Panc1 (cell line): ENCODE measurements at regions not wholly inside any gene's neighbourhood (a gene's known extent, or its start where the extent isn't known, plus 50 kb on each side); places are given as distances from the start of the nearest gene placed in this dataset.

Experiments used
- ATAC-seq: fragments of 200-7000 bp; cut with Tn5 transposase; 2 replicates; pipeline ENCODE4 v1.9.1; 2020; ENCODE audit warnings: mild to moderate bottlenecking, moderate library complexity
- BruUV-seq: library from RNA; stranded (reverse); fragments of 400-500 nt; replicated peaks from 2 replicates; lab custom pipeline; 2021; lab: Mats Ljungman, UMichigan
- CTCF ChIA-PET: fragments of 300-600 bp; sonication (Branson Sonifier 250); formaldehyde crosslinking; loops from one replicate; lab custom pipeline; 2022; ENCODE audit warnings: antibody characterized with exemption; lab: Charles Lee
- POLR2A ChIA-PET: fragments of 300-600 bp; sonication (Branson Sonifier 250); formaldehyde crosslinking; loops from one replicate; lab custom pipeline; 2022; ENCODE audit warnings: antibody characterized with exemption; lab: Charles Lee
- DNase-seq: peaks from one replicate; pipeline ENCODE4 v3.0.0-alpha.2; 2010; ENCODE audit warnings: low read depth, low spot score
- H3K27ac ChIP-seq: 2 replicates; pipeline ENCODE4 v1.5.1; 2011; ENCODE audit warnings: mild to moderate bottlenecking, low read length, inconsistent platforms
- H3K27me3 ChIP-seq: fragments of 200-500 bp; sonication (Bioruptor generic); 2 replicates; pipeline ENCODE4 v1.6.0; 2014; ENCODE audit warnings: low read length, inconsistent platforms; ENCODE audit not compliant: control insufficient read depth, insufficient read depth
- H3K36me3 ChIP-seq: fragments of 200-500 bp; sonication (Bioruptor generic); 2 replicates; pipeline ENCODE4 v1.5.1; 2014; ENCODE audit warnings: inconsistent platforms, mild to moderate bottlenecking, low read length, moderate library complexity; ENCODE audit not compliant: control insufficient read depth, insufficient read depth
- H3K4me1 ChIP-seq: 2 replicates; pipeline ENCODE4 v1.5.1; 2011; ENCODE audit warnings: inconsistent platforms, mild to moderate bottlenecking, low read length, moderate library complexity; ENCODE audit not compliant: control insufficient read depth, insufficient read depth
- H3K4me3 ChIP-seq, 2 experiments: 2 replicates each; pipeline ENCODE4 v1.5.1; 2011 to 2012; ENCODE audit warnings: low read depth in 2 of 2, low read length in 2 of 2, mild to moderate bottlenecking in 2 of 2, inconsistent platforms in 1 of 2, moderate library complexity in 1 of 2
- H3K9me3 ChIP-seq: fragments of 200-500 bp; sonication (Bioruptor generic); 2 replicates; pipeline ENCODE4 v1.5.1; 2014; ENCODE audit warnings: low read depth, mild to moderate bottlenecking, inconsistent platforms, low read length, moderate library complexity; ENCODE audit not compliant: control insufficient read depth, insufficient read depth
- POLR2AphosphoS5 ChIP-seq: IDR thresholded peaks from 2 replicates; pipeline ENCODE4 v1.6.1; 2012; ENCODE audit warnings: mild to moderate bottlenecking, low read depth, low read length, moderate library complexity
- SIN3A ChIP-seq: IDR thresholded peaks from 2 replicates; pipeline ENCODE4 v1.6.1; 2012; ENCODE audit warnings: low read depth, mild to moderate bottlenecking, low read length, moderate library complexity, borderline replicate concordance; ENCODE audit not compliant: insufficient read depth
- TCF7L2 ChIP-seq: IDR thresholded peaks from 2 replicates; pipeline ENCODE4 v1.6.1; 2011; ENCODE audit warnings: mild to moderate bottlenecking, low read depth, low read length, inconsistent platforms
- in situ Hi-C: cut with HindIII; loops from 2 replicates; pipeline ENCODE4 v1.10.0; 2016; ENCODE audit warnings: low sequenced_read_pairs, low pct_unique_long_range_greater_than_20kb
- intact Hi-C: fragments of 100-400 bp; cut with micrococcal nuclease; formaldehyde crosslinking; loops from one replicate; pipeline ENCODE4 v1.10.0; 2022; ENCODE audit not compliant: unreplicated experiment
- TF ChIP-seq, protein P1 (sequence below): fragments of 450-650 bp; IDR thresholded peaks from 2 replicates; pipeline ENCODE4 v1.5.1; 2017; ENCODE audit warnings: mild to moderate bottlenecking
- TF ChIP-seq, protein P2 (sequence below), 2 experiments: IDR thresholded peaks; 2 replicates each; pipeline ENCODE4 v1.6.1; 2011 to 2012; ENCODE audit warnings: low read depth in 2 of 2, control low read depth in 1 of 2, low read length in 1 of 2, mild to moderate bottlenecking in 1 of 2, moderate library complexity in 1 of 2; ENCODE audit not compliant: insufficient read depth in 1 of 2

DNA sequence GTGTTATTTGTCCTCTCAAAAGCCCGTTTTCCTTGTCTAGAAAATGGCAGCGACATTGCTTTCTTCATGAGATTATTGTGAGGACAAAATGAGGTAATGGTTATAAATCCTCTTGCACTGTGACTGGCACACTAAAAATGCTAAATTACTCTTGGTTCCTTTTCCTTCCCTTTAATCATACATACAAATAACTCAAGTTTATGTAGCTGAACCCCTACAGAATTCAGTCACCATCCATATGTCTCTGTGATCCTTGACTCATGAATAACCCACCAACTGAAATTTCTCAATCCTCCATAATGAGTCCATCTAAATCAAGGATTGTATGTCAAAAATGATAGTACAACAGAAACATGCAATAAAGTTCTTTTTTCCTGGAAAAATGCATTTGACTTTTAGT lies 71.3 kb upstream of the VWC2 start:
- no TSS peak for BruUV-seq
- Histone ChIP-seq H3K27me3 (no peaks in the 10 kb centered on the region), H3K36me3 (no peaks in the 10 kb centered on the region), H3K27ac (no peak overlapping the region), H3K9me3 (no peaks in the 10 kb centered on the region), H3K4me1 (no peaks in the 10 kb centered on the region), H3K4me3 (no peak overlapping the region)
- CTCF ChIA-PET = no interaction called here
- in situ Hi-C loops (no loop called here), intact Hi-C loops (no loop called here)
- DNase-seq (no peak), ATAC-seq (no peak)
- TF ChIP-seq SIN3A = no peak
- TF ChIP-seq, protein P1, sequence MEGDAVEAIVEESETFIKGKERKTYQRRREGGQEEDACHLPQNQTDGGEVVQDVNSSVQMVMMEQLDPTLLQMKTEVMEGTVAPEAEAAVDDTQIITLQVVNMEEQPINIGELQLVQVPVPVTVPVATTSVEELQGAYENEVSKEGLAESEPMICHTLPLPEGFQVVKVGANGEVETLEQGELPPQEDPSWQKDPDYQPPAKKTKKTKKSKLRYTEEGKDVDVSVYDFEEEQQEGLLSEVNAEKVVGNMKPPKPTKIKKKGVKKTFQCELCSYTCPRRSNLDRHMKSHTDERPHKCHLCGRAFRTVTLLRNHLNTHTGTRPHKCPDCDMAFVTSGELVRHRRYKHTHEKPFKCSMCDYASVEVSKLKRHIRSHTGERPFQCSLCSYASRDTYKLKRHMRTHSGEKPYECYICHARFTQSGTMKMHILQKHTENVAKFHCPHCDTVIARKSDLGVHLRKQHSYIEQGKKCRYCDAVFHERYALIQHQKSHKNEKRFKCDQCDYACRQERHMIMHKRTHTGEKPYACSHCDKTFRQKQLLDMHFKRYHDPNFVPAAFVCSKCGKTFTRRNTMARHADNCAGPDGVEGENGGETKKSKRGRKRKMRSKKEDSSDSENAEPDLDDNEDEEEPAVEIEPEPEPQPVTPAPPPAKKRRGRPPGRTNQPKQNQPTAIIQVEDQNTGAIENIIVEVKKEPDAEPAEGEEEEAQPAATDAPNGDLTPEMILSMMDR = no peak
- TF ChIP-seq, protein P2, sequence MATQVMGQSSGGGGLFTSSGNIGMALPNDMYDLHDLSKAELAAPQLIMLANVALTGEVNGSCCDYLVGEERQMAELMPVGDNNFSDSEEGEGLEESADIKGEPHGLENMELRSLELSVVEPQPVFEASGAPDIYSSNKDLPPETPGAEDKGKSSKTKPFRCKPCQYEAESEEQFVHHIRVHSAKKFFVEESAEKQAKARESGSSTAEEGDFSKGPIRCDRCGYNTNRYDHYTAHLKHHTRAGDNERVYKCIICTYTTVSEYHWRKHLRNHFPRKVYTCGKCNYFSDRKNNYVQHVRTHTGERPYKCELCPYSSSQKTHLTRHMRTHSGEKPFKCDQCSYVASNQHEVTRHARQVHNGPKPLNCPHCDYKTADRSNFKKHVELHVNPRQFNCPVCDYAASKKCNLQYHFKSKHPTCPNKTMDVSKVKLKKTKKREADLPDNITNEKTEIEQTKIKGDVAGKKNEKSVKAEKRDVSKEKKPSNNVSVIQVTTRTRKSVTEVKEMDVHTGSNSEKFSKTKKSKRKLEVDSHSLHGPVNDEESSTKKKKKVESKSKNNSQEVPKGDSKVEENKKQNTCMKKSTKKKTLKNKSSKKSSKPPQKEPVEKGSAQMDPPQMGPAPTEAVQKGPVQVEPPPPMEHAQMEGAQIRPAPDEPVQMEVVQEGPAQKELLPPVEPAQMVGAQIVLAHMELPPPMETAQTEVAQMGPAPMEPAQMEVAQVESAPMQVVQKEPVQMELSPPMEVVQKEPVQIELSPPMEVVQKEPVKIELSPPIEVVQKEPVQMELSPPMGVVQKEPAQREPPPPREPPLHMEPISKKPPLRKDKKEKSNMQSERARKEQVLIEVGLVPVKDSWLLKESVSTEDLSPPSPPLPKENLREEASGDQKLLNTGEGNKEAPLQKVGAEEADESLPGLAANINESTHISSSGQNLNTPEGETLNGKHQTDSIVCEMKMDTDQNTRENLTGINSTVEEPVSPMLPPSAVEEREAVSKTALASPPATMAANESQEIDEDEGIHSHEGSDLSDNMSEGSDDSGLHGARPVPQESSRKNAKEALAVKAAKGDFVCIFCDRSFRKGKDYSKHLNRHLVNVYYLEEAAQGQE (IDR thresholded peaks at IDR 0.05; ENCODE audit: insufficient read depth in 1 of 2, low read depth in 2 of 2, low read length in 1 of 2) = no peak
- no peak for TF ChIP-seq POLR2AphosphoS5
- TF ChIP-seq TCF7L2 = no peak
- POLR2A ChIA-PET = no interaction called here

DNA sequence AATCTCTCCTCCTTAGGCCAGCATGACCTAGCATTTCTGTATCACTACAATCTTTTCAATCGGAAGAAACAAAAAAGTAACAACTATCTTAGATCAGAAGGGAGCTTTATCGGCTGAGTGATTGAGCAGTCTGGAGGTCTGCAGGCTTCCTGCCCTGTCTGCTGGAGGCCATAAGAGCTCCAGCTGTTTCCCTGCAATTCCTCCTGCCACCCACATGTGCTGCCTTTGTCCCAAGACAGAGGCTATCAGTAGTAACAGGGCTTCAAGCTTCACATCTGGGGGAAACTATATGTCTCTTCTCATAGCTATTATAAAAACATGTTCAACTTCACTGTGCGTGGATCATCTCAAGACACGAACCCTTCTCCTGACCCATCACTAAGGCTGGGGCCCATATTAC lies 70.1 kb upstream of the VWC2 start:
- H3K9me3 ChIP-seq = no peaks in the 10 kb centered on the region
- H3K4me1 ChIP-seq = no peaks in the 10 kb centered on the region
- intact Hi-C loops (no loop called here), in situ Hi-C loops (no loop called here)
- H3K4me3 ChIP-seq = no peak overlapping the region
- BruUV-seq = no TSS peak
- H3K27me3 ChIP-seq = no peaks in the 10 kb centered on the region
- ATAC-seq = no peak
- H3K36me3 ChIP-seq = no peaks in the 10 kb centered on the region
- CTCF ChIA-PET = no interaction called here
- no peak for DNase-seq
- H3K27ac ChIP-seq = no peak overlapping the region
- TF ChIP-seq, protein P2 (IDR thresholded peaks at IDR 0.05; ENCODE audit: insufficient read depth in 1 of 2, low read depth in 2 of 2, low read length in 1 of 2) = no peak
- TF ChIP-seq POLR2AphosphoS5 (no peak), SIN3A (no peak), TCF7L2 (no peak)
- TF ChIP-seq, protein P1 = no peak
- POLR2A ChIA-PET = no interaction called here
